NCI-H1930 (cell line): ENCODE measurements at regions not wholly inside any gene's neighbourhood (a gene's known extent, or its start where the extent isn't known, plus 50 kb on each side); places are given as distances from the start of the nearest gene placed in this dataset.
"Not testable (repeated sequence)": the region's sequence is repeated elsewhere in the genome, so short reads cannot be mapped to it uniquely, and the experiment has no call there.

Experiments
- DNase-seq, 2 experiments: peaks; one replicate each; lab custom pipeline; 2025; lab: John Stamatoyannopoulos, UW

DNA sequence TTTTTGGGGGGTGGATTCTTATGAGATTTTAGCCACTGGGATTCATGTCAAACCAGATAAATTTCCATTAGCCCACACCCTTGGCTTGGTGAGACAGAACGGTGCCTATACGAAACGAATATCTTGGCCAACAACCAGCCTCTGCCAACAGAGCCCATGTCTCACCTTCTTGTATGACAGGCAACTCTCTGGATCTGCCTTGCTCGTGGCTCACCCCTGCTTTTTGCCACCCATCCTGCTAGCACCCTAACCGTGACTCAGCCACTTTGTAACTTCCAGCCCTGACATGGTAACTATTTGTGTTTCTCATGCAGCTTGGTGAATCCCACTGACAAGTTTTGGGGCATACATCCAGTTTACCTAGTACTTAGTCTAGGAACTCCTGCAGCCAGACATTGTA is 457.0 kb downstream of the SPATA31D1 start:
- no peak for DNase-seq

DNA sequence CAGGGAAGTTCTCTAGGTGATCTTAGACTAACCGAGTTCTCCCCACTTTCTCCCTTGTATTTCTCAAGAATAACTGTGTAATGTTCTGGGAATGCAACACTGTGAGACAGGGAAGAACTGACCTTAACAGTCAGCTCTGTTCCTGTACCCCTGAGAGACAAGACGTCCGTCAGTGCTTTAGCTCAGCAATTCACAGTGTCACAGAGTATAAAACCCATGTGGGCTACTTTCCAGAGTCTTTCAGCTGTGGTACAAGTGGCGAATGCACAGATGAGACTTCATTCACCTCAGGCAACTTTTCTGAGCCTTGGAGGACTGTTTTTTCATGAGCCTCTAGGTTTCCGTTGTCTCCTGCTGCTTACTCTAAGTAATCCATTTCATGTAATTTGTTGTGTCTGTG is 458.8 kb downstream of the SPATA31D1 start:
- no peak for DNase-seq

DNA sequence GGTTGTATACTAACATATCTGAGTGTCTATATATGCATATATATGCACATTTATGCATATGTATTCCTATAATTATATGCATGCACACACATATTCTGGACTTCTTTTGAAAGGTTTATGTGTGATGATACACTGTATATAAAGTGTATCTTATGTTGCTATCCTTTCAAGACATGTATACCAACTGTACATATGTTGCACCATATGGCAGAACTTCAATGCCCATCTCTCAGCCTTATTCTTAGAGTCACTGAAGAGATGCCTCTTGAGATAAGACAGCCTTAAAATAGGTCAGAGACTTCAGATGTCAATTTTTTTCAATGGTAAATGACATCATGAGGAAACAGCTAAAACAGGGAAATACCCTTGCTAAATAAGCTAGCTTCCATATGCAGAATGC is 461.4 kb downstream of the SPATA31D1 start:
- DNase-seq = no peak

DNA sequence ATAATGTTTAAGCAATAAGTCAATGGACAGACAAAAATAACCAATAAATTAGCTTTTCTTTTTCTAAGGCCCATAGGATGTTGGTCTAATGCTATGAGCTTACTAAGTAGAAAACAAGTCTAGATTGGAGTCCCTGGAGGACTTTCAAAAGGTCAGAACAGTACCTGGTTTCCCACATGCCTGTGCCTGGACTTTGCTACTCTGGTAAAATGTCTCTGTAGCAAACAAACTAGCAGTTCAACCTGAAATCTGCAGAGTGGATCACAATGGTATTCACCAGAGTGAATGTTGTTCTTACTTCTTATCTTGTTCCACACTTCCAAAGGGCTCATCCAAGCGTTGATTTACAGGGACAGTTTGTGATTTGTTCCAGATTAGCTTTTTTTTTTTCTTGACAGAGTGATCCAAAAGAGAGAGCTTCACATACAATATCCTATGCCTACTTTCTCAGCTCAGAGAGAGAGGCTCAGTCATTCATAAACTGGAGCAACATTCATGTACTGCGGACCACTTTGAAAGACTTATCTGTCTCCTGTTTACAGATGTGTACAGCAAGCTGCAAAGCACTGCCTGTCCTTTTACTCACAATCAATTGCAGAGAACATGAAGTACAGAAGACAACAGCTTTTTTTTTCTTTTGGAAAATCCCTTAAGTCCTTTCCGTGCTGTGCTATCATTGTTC is 466.1 kb downstream of the SPATA31D1 start:
- no peak for DNase-seq

DNA sequence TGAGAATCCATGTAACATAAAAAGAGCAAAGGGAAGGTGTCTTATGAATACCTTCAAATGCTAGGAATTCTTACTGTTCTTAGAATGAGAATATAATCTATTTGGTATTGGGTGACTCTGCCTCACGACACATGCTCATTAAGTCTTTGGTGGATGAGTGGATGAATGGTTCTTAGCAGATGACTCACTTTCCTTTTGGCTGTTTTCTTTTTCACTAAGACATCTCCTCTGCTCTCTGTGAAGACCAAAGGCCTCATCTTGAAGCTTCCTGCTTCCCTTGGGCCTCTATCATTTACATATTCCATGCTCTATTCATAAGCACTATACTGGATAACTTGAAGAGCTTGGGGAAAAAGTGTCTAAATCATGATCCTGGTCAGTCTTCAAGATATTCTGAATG is 468.1 kb downstream of the SPATA31D1 start:
- no peak for DNase-seq

DNA sequence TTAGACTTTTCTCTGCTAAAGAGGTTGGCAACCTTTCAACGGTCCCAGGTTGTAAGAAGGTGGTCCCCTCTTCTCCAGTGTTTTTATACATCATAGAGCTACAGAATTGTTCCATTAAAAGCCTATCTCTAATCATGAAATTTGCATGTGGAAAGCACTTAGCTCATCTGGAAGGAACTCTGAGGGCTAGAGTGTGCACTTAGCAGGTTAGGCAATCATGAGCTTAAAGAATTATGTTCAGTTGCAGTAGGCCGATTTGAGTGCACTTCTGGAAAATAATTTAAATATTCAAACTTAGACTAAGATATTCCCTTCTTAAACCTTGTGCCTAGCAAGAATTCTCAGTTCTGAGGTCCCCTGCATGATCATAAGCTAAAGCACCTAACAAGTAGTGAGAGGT is 468.7 kb downstream of the SPATA31D1 start:
- no peak for DNase-seq

DNA sequence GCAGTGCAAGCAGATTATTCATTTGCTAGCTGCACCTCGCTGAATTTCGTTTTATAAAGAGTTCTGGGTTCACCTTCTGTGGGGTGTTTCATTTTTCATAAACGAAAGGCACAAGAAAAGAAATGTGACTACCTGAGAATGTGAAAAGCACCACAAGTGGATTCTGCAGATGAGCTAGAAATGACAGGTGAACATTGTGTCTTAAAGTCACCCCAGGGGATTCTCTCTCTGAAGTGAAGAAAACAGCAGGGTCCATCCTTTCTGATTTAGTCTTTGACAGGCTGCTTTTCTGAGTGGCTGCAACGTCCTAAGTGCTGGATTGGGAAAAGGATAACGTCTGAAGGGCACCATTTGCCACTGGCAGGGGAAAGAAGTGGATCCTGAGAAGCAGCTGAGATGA is 469.3 kb downstream of the SPATA31D1 start:
- DNase-seq = no peak

DNA sequence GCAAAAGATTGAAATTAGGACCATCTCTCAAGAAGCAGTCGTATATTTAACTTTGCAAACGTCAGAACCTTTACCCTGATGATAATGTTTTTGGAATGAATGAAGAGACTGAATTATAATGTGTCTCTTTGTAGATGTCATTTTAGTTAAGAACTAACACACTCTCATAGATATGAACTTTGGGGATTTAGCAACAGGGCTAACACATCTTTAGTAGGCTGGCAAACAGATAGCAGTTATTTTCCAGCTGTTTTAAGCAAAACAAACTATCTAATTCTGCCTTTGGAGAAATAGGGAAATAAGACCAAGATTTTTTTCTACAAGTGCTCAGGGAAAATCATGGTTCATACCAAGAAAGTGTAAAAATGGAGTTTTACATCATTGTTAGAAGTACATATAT is 469.7 kb downstream of the SPATA31D1 start:
- DNase-seq = no peak

DNA sequence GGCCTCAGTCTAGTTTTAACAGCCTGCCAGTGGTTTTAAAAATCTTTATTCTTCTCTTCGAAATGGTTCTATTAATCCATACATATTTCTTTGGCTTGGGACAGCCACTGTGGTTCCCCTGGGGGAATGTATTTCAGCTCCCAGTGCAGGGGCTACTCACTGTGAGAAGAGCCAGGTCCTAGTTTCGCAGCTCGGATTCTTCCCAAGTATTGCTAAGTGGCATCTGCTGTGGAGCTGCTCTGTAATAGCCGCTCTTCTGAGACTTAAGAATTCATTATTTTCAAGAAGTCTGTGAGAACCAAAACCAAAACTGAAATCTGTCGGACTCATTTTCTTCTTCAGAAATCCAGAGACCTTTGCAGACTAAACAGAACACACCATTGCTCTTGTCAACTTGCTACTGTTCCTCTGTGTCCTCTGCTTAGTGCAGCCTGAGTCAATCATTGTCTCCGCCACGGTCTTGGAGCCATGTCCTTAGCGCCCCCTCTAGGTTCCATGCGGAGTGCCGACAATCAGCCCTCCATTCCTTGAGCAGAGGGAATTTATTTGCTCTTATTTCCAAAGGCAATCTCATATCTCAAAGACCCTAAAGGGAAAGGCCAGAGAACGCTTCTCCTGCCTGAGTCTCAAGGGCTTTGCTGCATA is 478.2 kb downstream of the SPATA31D1 start:
- no peak for DNase-seq

DNA sequence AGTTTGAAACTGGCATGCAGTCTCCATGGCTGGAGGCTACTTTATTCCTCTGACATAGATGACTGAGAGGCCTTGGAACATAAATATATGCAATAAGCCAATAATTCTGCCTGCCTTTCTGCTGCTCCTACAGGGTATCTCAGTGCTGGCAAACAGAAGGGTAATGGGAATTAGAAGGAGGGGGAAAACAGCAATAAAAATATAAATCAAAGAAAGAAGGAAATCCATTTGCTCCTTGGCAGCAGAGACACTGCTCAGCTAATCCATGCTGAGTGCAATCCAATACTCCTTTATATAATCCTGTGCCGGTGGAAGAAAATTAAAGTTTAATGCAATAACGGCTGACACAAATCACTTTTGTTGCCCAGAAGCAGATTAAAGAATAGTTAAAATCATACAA is 478.9 kb downstream of the SPATA31D1 start:
- DNase-seq = no peak

DNA sequence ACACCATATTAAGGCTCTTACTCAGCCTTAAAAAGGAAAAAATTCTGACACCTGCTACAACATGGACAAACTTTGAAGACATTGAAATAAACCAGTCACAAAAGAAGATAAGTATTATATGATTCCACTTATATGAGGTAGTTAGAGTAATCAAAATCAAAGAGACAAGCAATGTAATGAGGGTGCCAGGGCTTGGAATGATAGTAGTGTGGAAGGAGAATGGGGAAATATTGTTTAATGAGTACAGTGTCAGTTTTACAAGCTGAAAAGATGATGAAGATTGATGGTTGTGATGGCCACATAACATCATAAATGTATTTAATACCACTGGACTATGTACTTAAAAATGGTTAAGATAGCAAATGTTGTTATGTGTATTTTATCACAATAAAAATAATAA is 485.7 kb downstream of the SPATA31D1 start:
- no peak for DNase-seq

DNA sequence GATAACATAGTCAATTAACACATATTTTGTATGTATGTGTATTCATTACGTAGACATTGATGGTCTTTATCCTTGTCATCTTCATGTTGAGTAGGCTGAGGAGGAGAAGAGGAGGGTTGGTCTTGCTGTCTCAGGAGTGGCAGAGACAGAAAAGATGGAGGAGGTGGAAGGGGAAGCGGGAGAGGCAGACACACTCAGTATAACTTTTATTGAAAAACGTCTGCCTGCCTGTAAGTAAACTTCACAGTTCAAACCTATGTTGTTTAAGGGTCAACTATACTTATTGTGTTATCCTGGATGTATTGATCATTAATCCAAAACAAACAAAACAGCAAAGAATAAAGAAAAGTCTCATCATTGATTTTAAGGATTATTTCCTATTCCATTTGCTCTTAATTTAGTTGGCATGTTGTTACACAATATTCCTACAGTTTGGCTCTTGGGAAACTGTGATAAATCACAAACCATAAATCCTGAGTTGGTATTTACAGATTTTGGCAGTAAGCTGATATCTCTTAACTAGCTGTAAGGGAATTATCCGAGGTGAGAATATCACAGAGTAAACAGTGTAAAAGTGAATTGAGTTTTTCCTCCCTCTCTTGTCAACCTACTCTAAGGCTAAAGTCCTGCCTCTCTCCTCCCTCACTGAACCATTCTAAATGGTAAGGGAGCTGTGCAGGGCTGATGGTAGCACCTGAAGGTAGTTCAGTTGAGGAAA is 487.2 kb downstream of the SPATA31D1 start:
- DNase-seq = no peak

DNA sequence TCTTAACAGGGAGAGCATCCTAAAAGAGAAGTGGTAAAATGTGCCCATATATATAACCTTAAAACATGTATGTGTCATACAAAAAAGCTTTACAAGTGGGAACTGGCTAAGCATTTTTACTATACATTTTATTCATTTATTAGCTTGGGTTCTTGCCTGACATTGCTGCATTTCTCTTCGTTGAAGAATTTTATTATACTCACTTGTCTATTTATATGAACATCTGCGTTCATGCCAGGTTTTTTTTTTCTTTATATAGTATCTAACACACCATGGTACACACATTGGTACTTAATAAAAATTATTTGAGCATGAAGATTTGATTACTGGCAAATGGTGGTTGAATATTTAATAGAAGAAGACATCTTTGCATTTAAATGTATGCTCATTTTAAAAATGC is 492.3 kb downstream of the SPATA31D1 start:
- no peak for DNase-seq

DNA sequence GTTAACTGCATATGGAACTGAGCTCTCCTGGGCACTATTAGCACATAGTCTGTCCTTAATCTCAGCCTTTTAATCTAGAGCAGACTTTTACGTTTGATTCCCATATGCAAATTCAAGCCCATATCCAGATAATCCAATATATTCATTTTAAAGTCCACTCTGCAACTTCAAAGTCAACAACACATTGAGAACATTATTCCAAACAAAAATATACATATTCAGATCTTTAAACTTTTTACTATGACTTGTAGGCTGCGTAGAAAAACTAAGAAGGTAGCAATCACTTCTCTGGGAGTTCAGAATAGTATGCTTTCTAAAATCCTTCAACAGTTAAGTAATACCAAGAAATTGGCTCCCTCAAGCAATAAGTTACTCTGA is 499.4 kb downstream of the SPATA31D1 start:
- no peak for DNase-seq

DNA sequence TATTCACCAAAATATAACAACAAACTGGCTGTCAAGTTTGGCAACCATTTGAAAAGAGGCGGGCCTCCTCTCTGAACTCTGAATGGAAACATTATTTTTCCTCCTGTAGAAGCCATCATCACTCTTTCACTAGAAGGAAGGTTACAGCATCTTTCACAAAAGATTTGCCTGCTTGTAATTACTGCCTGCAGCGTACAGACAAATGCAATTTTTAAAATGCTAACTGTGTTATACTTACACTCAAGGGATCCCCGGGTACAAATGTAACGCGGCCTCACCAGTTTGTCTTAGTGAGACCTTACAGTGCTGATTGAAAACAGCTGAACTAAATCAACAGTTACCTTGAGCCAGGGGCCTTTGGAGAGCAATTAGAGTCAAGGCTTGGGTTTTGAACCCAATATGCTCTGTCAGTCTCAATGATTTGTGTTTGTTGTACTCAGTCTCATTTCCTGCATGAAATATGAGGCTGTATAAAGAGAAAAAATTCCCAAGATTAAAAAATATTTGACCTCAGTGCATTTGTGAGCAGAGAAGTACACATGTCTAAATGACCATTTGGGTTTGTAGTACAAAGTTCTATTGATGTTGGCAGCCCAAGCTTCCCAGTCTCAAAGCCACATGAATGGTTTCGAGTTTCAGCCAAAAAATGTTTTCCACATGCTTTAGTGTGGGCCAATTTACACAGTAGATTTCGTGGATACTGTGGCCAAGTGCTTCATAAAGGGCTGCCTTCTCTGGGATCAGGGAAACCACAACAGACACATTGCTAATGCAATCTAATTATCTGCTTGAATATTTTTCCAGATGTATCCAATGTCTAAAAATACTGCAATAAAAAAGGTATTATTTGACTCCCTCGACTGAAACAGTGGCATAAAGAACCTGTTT is 500.0 kb downstream of the SPATA31D1 start:
- peak; percentile 3 to 18 for DNase-seq

DNA sequence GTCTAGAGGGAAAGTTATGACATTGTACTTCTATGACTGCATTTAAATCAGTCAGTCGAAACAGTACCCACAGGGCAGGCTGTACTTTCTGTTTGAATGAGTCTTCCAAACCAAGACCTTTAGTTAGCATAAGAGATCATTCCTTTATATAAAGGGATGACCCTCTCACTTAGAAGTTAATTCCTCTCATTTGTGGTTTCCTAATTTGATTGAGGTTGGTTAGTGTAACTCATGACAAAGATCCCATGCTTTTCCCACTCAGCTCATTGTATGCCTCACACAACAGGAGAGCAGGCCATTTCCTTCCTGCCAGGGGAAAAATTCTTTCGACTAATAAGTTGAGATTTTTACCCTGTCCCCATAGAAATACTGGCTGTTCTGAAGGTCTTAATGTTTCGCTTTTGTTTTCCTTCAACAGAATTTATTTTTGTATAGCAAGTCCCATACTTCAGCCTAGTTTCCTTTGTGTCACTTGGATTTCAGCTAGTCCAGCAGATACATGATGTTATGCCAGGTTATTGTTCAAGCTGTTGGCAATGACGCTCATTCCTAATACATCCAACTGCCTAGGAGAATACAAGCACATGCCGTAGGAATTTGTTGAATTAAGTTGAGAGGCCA is 500.7 kb downstream of the SPATA31D1 start:
- DNase-seq = no peak

DNA sequence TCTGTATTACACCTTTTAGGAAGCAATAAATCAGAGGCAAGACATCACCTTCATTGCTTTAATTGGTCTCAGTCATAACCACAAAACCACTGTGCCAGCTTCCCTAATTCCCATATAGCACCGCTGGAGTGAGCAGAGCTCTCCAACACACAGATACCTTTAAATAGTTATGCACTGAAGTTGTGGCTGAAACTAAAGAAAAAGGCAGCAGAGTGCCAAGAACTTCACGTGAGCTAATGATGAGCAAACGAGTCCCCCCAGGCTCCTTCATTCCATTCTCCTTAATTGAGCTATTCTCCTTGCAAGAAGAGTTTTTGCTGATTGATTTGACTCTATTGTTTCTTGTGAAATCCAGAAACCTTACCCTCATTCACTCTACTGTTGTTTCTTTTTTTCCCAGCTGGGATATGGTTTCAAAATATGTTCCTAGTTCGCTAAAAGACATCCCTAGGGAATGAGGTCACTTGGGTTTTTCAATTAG is 501.5 kb downstream of the SPATA31D1 start:
- DNase-seq = no peak

DNA sequence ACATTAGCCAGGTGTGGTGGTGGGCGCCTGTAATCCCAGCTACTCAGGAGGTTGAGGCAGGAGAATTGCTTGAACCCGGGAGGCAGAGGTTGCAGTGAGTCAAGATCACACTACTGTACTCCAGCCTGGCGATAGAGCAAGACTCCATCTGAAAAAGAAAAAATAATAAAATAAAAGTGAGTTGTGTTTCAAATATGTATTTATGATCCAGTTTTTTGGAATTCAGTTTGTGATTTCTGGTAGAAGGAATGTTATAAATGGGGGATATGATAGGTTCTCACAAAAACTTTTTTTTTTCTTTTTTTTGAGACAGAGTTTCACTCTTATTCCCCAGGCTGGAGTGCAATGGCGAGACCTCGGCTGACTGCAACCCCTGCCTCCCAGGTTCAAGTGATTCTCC is 502.2 kb downstream of the SPATA31D1 start:
- DNase-seq = not testable (repeated sequence)

DNA sequence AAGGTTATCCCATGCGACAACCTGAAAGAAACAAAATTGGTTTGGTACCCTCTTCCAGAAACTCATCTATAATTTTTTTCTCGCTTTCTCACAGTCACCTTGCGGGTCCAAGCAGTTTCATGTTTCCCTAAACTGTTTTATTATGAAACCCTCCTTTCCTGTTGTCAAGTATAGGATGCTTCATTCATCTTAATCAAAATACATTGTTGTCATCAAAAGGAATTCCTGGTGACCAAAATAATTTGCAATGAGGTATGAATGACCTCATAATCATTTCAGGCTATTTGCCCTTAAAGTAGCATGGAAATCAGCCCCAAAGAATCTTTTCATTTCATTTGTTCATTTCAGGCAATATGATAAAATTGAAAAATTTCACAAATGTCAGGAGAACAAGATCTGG is 503.0 kb downstream of the SPATA31D1 start:
- DNase-seq = no peak

DNA sequence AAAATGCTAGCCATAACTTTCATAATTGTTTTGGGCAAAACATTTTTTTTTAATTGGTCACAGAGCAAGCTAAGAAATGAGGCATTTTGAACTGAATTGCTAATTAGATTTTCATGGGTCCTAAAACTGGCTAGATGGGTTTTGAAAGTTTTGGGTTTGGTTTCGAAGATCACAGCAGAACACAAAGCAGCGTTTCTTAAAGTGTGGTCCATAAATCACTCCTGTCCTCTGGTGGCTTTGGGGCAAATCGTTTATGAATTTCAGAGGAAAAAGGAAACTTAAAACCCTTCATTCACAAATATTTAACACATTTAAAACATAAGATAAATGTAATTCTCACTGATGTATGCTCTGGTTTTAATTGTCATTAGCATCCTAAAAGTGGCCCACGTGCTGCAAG is 503.7 kb downstream of the SPATA31D1 start:
- DNase-seq = no peak

DNA sequence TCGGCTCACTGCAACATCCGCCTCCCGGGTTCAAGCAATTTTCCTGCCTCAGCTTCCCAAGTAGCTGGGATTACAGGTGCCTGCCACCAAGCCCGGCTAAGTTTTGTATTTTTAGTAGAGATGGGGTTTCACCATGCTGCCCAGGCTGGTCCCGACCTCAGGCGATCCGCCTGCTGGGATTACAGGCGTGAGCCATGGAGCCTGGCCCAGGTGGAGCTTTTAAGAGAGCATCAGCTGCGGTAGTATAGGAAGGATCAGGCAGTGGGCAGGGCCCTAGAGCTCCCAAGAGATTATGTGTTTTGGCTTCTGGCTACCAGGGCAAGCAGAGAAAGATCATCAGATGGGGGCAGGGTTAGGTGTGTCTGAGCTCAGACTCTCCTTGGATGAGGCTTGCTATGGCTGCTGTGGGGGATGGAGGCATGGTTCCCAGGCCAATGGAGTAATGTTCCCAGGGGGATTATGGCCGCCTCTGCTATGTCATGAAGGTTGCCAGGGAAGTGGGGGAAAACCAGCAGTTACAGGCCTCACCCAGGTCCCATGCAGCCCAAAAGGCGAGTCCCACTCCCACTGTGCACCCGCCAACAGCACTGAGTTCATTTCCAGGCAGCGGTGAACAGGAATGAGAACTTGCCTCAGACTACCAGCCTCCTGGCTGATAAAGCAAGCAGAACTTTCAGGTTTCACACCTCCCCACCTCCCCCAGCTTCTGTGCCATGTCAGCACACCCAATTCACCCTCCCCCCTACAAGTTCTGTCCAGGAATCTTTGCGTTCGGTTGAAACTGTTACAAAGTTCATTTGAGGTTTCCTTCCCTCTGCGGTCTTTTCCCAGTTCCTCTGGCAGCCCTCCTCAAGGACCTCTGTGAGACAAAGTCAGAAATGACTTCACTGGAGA is 507.6 kb downstream of the SPATA31D1 start:
- DNase-seq = no peak
